ENCODE measurements at regions not wholly inside any gene's neighbourhood (a gene's known extent, or its start where the extent isn't known, plus 50 kb on each side); places are given as distances from the start of the nearest gene placed in this dataset.

- no peak for TF ChIP-seq ZBTB33 (IDR thresholded peaks at IDR 0.05)
- TF ChIP-seq NR2F2 (IDR thresholded peaks at IDR 0.05) = no peak
- TF ChIP-seq ATF3 (IDR thresholded peaks at IDR 0.05) = no peak
- TF ChIP-seq REST (IDR thresholded peaks at IDR 0.05) = no peak
- no peak for TF ChIP-seq YY1 (IDR thresholded peaks at IDR 0.05)
- TF ChIP-seq HNF4G (IDR thresholded peaks at IDR 0.05) = no peak
- no peak for TF ChIP-seq HNF4A (conservative IDR thresholded peaks at IDR 0.05)
- no peak for TF ChIP-seq EGR1 (IDR thresholded peaks at IDR 0.05; ENCODE audit: low read depth in 2 of 2)
- no peak for TF ChIP-seq GABPA (IDR thresholded peaks at IDR 0.05 in 1 of 2, conservative IDR thresholded peaks at IDR 0.05 in 1 of 2)
Observed at GRCh38 chr6:80550281-80550680, 443.8 kb downstream of the BCKDHB start (continued).

GRCh38 chr6:80548532-80548931 lies 442.1 kb downstream of the BCKDHB start:
- DNase-seq (ENCODE audit: low spot score) = no peak
- Histone ChIP-seq H3K36me3 (ENCODE audit: control insufficient read depth in 4 of 4, insufficient read depth in 3 of 4, low read depth in 1 of 4, low read length in 3 of 4) (no peaks in the 10 kb centered on the region), H3K9ac (ENCODE audit: low read depth in 1 of 2, low read length in 2 of 2) (no peak overlapping the region), H3K27ac (ENCODE audit: low read depth in 1 of 2, low read length in 2 of 2) (no peak overlapping the region), H3K4me1 (ENCODE audit: control insufficient read depth in 4 of 4, insufficient read depth in 4 of 4, low read length in 3 of 4) (no peaks in the 10 kb centered on the region), H3K27me3 (ENCODE audit: control insufficient read depth in 4 of 4, insufficient read depth in 4 of 4, low read length in 3 of 4) (no peaks in the 10 kb centered on the region), H3K9me3 (ENCODE audit: control insufficient read depth in 4 of 4, low read length in 3 of 4) (no peaks in the 10 kb centered on the region), H3K4me3 (ENCODE audit: low read depth in 1 of 3, low read length in 3 of 3) (no peak overlapping the region)
- TF ChIP-seq ZBTB33 (IDR thresholded peaks at IDR 0.05) (no peak), TAF1 (conservative IDR thresholded peaks at IDR 0.05) (no peak), YY1 (IDR thresholded peaks at IDR 0.05) (no peak), FOXA1 (IDR thresholded peaks at IDR 0.05) (no peak), RXRA (IDR thresholded peaks at IDR 0.05) (no peak), JUND (IDR thresholded peaks at IDR 0.05) (no peak), SP1 (IDR thresholded peaks at IDR 0.05) (no peak), FOXA2 (IDR thresholded peaks at IDR 0.05) (no peak), HNF4G (IDR thresholded peaks at IDR 0.05) (no peak), REST (IDR thresholded peaks at IDR 0.05) (no peak), HNF4A (conservative IDR thresholded peaks at IDR 0.05) (no peak)
- WGBS = 94% methylated on average over 6 of the region's 6 CpGs
